Erythroblast (primary cell): ENCODE measurements at regions not wholly inside any gene's neighbourhood (a gene's known extent, or its start where the extent isn't known, plus 50 kb on each side); places are given as distances from the start of the nearest gene placed in this dataset.

ENCODE experiments used
- GATA1 ChIP-seq: IDR thresholded peaks from 2 replicates; pipeline ENCODE4 v1.6.1; 2011; ENCODE audit warnings: low read depth, mild to moderate bottlenecking, control low read depth, low read length, moderate library complexity
- POLR2A ChIP-seq: IDR thresholded peaks from 2 replicates; pipeline ENCODE4 v1.6.1; 2011; ENCODE audit warnings: mild to moderate bottlenecking, low read length

DNA sequence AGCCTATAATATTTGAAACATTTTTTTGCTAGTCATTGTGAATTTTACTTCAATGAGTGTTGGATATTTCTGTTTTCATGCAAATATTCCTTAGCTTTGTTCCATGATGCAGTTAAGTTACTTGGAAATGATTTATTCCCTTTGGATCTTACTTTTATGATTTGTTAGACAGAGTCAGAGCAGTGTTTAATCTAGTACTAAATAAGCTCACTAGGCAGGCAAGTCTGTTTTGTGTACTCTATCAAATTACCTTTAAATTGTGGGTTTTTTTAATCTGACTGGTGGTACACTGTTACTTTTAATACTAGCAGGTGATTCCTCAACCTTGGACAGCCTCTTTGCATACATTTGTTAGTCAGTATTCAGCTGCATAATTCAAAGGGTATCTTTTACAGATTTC, 173.3 kb upstream of the MBNL1 start:
- TF ChIP-seq POLR2A (no peak), GATA1 (no peak)
